ENCODE measurements at regions not wholly inside any gene's neighbourhood (a gene's known extent, or its start where the extent isn't known, plus 50 kb on each side); places are given as distances from the start of the nearest gene placed in this dataset.

DNA sequence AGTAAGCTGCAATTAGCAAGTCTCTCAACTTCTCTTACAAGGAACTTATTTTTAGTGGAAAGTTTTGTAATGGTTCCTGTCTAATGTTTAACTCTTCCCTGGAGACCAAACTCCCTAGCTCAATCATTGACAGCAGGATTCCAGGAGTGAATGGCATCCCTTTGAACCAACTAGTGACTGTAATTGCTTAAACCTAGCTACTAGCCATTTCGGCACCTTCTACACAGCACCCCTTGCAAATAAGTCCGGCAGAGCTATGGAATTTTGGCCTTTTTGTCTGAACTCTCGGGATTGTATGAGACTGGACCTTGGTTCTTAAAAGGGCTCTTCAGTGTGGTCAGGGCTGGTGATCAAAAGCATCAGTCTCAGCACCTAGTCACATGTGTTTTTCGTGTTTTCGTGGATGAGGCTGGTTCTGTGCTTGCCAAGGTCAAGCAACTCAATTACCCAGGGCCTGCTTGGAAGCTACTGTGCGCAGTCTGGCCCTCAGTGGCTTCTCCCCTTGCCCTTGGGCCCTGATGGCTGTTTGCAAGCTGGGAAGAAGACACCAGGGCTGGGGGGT is 135.3 kb upstream of the NEDD9 start (continued):
- TF ChIP-seq NRL (CRISPR knock-in tag; IDR thresholded peaks at IDR 0.05; ENCODE audit: borderline replicate concordance), result no peak
- peak; percentile 90; the same call in 1 of the 2 replicates for TF ChIP-seq GATA4 (IDR thresholded peaks at IDR 0.05; ENCODE audit: borderline replicate concordance, low read depth)
- TF ChIP-seq, protein P1, sequence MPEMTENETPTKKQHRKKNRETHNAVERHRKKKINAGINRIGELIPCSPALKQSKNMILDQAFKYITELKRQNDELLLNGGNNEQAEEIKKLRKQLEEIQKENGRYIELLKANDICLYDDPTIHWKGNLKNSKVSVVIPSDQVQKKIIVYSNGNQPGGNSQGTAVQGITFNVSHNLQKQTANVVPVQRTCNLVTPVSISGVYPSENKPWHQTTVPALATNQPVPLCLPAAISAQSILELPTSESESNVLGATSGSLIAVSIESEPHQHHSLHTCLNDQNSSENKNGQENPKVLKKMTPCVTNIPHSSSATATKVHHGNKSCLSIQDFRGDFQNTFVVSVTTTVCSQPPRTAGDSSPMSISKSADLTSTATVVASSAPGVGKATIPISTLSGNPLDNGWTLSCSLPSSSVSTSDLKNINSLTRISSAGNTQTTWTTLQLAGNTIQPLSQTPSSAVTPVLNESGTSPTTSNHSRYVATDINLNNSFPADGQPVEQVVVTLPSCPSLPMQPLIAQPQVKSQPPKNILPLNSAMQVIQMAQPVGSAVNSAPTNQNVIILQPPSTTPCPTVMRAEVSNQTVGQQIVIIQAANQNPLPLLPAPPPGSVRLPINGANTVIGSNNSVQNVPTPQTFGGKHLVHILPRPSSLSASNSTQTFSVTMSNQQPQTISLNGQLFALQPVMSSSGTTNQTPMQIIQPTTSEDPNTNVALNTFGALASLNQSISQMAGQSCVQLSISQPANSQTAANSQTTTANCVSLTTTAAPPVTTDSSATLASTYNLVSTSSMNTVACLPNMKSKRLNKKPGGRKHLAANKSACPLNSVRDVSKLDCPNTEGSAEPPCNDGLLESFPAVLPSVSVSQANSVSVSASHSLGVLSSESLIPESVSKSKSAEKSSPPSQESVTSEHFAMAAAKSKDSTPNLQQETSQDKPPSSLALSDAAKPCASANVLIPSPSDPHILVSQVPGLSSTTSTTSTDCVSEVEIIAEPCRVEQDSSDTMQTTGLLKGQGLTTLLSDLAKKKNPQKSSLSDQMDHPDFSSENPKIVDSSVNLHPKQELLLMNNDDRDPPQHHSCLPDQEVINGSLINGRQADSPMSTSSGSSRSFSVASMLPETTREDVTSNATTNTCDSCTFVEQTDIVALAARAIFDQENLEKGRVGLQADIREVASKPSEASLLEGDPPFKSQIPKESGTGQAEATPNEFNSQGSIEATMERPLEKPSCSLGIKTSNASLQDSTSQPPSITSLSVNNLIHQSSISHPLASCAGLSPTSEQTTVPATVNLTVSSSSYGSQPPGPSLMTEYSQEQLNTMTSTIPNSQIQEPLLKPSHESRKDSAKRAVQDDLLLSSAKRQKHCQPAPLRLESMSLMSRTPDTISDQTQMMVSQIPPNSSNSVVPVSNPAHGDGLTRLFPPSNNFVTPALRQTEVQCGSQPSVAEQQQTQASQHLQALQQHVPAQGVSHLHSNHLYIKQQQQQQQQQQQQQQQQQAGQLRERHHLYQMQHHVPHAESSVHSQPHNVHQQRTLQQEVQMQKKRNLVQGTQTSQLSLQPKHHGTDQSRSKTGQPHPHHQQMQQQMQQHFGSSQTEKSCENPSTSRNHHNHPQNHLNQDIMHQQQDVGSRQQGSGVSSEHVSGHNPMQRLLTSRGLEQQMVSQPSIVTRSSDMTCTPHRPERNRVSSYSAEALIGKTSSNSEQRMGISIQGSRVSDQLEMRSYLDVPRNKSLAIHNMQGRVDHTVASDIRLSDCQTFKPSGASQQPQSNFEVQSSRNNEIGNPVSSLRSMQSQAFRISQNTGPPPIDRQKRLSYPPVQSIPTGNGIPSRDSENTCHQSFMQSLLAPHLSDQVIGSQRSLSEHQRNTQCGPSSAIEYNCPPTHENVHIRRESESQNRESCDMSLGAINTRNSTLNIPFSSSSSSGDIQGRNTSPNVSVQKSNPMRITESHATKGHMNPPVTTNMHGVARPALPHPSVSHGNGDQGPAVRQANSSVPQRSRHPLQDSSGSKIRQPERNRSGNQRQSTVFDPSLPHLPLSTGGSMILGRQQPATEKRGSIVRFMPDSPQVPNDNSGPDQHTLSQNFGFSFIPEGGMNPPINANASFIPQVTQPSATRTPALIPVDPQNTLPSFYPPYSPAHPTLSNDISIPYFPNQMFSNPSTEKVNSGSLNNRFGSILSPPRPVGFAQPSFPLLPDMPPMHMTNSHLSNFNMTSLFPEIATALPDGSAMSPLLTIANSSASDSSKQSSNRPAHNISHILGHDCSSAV (CRISPR knock-in tag; IDR thresholded peaks at IDR 0.05; ENCODE audit: borderline replicate concordance), result no peak
- TF ChIP-seq CC2D1A (CRISPR knock-in tag; IDR thresholded peaks at IDR 0.05), result no peak
- TF ChIP-seq ZNF747 (CRISPR knock-in tag; IDR thresholded peaks at IDR 0.05; ENCODE audit: borderline replicate concordance), result peak; percentile 81; the same call in 1 of the 2 replicates
- TF ChIP-seq SMAD3 (CRISPR knock-in tag; IDR thresholded peaks at IDR 0.05), result peak; percentile 97
- TF ChIP-seq SMARCC2 (IDR thresholded peaks at IDR 0.05), result no peak
- peak; percentile 88 for TF ChIP-seq FOXJ3 (CRISPR knock-in tag; IDR thresholded peaks at IDR 0.05; ENCODE audit: borderline replicate concordance)
- peak; percentile 32; the same call in 1 of the 2 replicates for TF ChIP-seq MXD4 (CRISPR knock-in tag; IDR thresholded peaks at IDR 0.05)
- TF ChIP-seq MYNN (CRISPR knock-in tag; IDR thresholded peaks at IDR 0.05; ENCODE audit: low read depth), result peak; percentile 56; the same call in 1 of the 2 replicates
- TF ChIP-seq, protein P2, sequence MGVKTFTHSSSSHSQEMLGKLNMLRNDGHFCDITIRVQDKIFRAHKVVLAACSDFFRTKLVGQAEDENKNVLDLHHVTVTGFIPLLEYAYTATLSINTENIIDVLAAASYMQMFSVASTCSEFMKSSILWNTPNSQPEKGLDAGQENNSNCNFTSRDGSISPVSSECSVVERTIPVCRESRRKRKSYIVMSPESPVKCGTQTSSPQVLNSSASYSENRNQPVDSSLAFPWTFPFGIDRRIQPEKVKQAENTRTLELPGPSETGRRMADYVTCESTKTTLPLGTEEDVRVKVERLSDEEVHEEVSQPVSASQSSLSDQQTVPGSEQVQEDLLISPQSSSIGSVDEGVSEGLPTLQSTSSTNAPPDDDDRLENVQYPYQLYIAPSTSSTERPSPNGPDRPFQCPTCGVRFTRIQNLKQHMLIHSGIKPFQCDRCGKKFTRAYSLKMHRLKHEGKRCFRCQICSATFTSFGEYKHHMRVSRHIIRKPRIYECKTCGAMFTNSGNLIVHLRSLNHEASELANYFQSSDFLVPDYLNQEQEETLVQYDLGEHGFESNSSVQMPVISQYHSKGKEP (CRISPR knock-in tag; IDR thresholded peaks at IDR 0.05), result peak; percentile 79; the same call in 1 of the 2 replicates
- no peak for TF ChIP-seq SCMH1 (CRISPR knock-in tag; IDR thresholded peaks at IDR 0.05; ENCODE audit: borderline replicate concordance)
- TF ChIP-seq DMAP1 (CRISPR knock-in tag; IDR thresholded peaks at IDR 0.05), result peak; percentile 81; the same call in 1 of the 2 replicates
- no peak for TF ChIP-seq FOSL1 (CRISPR knock-in tag; IDR thresholded peaks at IDR 0.05; ENCODE audit: borderline replicate concordance)
- TF ChIP-seq IRF2 (CRISPR knock-in tag; IDR thresholded peaks at IDR 0.05), result peak; percentile 99
- TF ChIP-seq NR3C1 (CRISPR knock-in tag; IDR thresholded peaks at IDR 0.05), result no peak
- TF ChIP-seq RNF2 (conservative IDR thresholded peaks at IDR 0.05; ENCODE audit: low read depth), result no peak; the same call in 1 of the 2 replicates
- TF ChIP-seq BRCA1 (CRISPR knock-in tag; IDR thresholded peaks at IDR 0.05), result no peak

Measured in HepG2 (cell line).